BLaER1 (cell line): ENCODE measurements at regions not wholly inside any gene's neighbourhood (a gene's known extent, or its start where the extent isn't known, plus 50 kb on each side); places are given as distances from the start of the nearest gene placed in this dataset.
"Not testable (repeated sequence)": the region's sequence is repeated elsewhere in the genome, so short reads cannot be mapped to it uniquely, and the experiment has no call there.

Experiments used
- H3K27ac ChIP-seq: shearing (Covaris generic); formaldehyde crosslinking; 2 replicates; pipeline ENCODE4 v1.8.1; 2022
- H3K27me3 ChIP-seq: shearing (Covaris generic); formaldehyde crosslinking; 2 replicates; pipeline ENCODE4 v1.8.1; 2022
- H3K36me3 ChIP-seq: shearing (Covaris generic); formaldehyde crosslinking; 2 replicates; pipeline ENCODE4 v1.8.1; 2022
- H3K4me1 ChIP-seq: shearing (Covaris generic); formaldehyde crosslinking; 2 replicates; pipeline ENCODE4 v1.8.1; 2022
- H3K4me2 ChIP-seq: shearing (Covaris generic); formaldehyde crosslinking; 2 replicates; pipeline ENCODE4 v1.8.1; 2022
- H3K4me3 ChIP-seq: shearing (Covaris generic); formaldehyde crosslinking; 2 replicates; pipeline ENCODE4 v1.8.1; 2022
- H3K9ac ChIP-seq: shearing (Covaris generic); formaldehyde crosslinking; 2 replicates; pipeline ENCODE4 v1.8.1; 2022
- H3K9me3 ChIP-seq: shearing (Covaris generic); formaldehyde crosslinking; 2 replicates; pipeline ENCODE4 v1.8.1; 2022
- H4K20me1 ChIP-seq: shearing (Covaris generic); formaldehyde crosslinking; 2 replicates; pipeline ENCODE4 v1.8.1; 2022
- Cebpa-rat ChIP-seq: shearing (Covaris generic); IDR thresholded peaks from 2 replicates; pipeline ENCODE4 v1.8.1; 2022

GRCh38 chr2:55124682-55125081, 74.4 kb upstream of the RTN4 start:
- H4K20me1 ChIP-seq = peaks cover 25% of the 10 kb centered on the region; the same call in 1 of the 2 replicates
- H3K36me3 ChIP-seq, H3K9ac ChIP-seq, H3K4me2 ChIP-seq, H3K4me3 ChIP-seq, H3K27ac ChIP-seq, H3K27me3 ChIP-seq: not testable (repeated sequence)
- H3K9me3 ChIP-seq = peaks cover 21% of the 10 kb centered on the region
- H3K4me1 ChIP-seq = peaks cover 19% of the 10 kb centered on the region

- no peak for TF ChIP-seq Cebpa-rat
- H4K20me1 ChIP-seq = peaks cover 32% of the 10 kb centered on the region; the same call in 1 of the 2 replicates
- no peak overlapping the region for H3K4me3 ChIP-seq
- H3K36me3 ChIP-seq = no peaks in the 10 kb centered on the region
- no peak overlapping the region for H3K27ac ChIP-seq
- peaks cover 21% of the 10 kb centered on the region for H3K9me3 ChIP-seq
- peaks cover 8% of the 10 kb centered on the region; the same call in 1 of the 2 replicates for H3K27me3 ChIP-seq
- no peak overlapping the region for H3K4me2 ChIP-seq
- no peak overlapping the region for H3K9ac ChIP-seq
- H3K4me1 ChIP-seq = peaks cover 27% of the 10 kb centered on the region
These were observed 73.6 kb upstream of the RTN4 start for GRCh38 chr2:55123851-55124269.

GRCh38 chr2:55120634-55121359, 70.5 kb upstream of the RTN4 start:
- Histone ChIP-seq H3K4me3 (peak overlapping the region; percentile 45), H3K4me2 (peak overlapping the region; percentile 95), H3K27me3 (peaks cover 8% of the 10 kb centered on the region; the same call in 1 of the 2 replicates), H3K9ac (peak overlapping the region; percentile 52; the same call in 1 of the 2 replicates), H3K9me3 (peaks cover 14% of the 10 kb centered on the region), H4K20me1 (peaks cover 32% of the 10 kb centered on the region; the same call in 1 of the 2 replicates), H3K36me3 (no peaks in the 10 kb centered on the region), H3K27ac (peak overlapping the region; percentile 63; the same call in 1 of the 2 replicates), H3K4me1 (peaks cover 58% of the 10 kb centered on the region)
- no peak for TF ChIP-seq Cebpa-rat

- Histone ChIP-seq H3K27ac (peak overlapping the region; percentile 63), H3K9me3 (peaks cover 7% of the 10 kb centered on the region; the same call in 1 of the 2 replicates), H4K20me1 (peaks cover 32% of the 10 kb centered on the region; the same call in 1 of the 2 replicates), H3K4me3 (peak overlapping the region; percentile 45), H3K9ac (peak overlapping the region; percentile 52), H3K36me3 (no peaks in the 10 kb centered on the region), H3K4me1 (peaks cover 66% of the 10 kb centered on the region), H3K4me2 (peak overlapping the region; percentile 95), H3K27me3 (peaks cover 8% of the 10 kb centered on the region; the same call in 1 of the 2 replicates)
- no peak for TF ChIP-seq Cebpa-rat
These were observed 69.6 kb upstream of the RTN4 start for GRCh38 chr2:55119711-55120487.

- Histone ChIP-seq H3K4me1 (peaks cover 78% of the 10 kb centered on the region), H3K27ac (no peak overlapping the region), H3K9me3 (no peaks in the 10 kb centered on the region), H3K9ac (peak overlapping the region; percentile 52; the same call in 1 of the 2 replicates), H4K20me1 (peaks cover 32% of the 10 kb centered on the region; the same call in 1 of the 2 replicates), H3K27me3 (peaks cover 8% of the 10 kb centered on the region; the same call in 1 of the 2 replicates), H3K4me3 (no peak overlapping the region), H3K36me3 (no peaks in the 10 kb centered on the region), H3K4me2 (peak overlapping the region; percentile 95)
- TF ChIP-seq Cebpa-rat = no peak
These were observed 68.4 kb upstream of the RTN4 start for GRCh38 chr2:55118643-55119083.

- H3K9ac ChIP-seq = no peak overlapping the region
- peaks cover under 1% of the 10 kb centered on the region; the same call in 1 of the 2 replicates for H3K27me3 ChIP-seq
- H3K36me3 ChIP-seq = no peaks in the 10 kb centered on the region
- H4K20me1 ChIP-seq = peaks cover 25% of the 10 kb centered on the region; the same call in 1 of the 2 replicates
- peaks cover 95% of the 10 kb centered on the region for H3K4me1 ChIP-seq
- no peak overlapping the region for H3K27ac ChIP-seq
- no peak overlapping the region for H3K4me2 ChIP-seq
- no peaks in the 10 kb centered on the region for H3K9me3 ChIP-seq
- H3K4me3 ChIP-seq = no peak overlapping the region
- TF ChIP-seq Cebpa-rat = no peak
These were observed 66.7 kb upstream of the RTN4 start for GRCh38 chr2:55116966-55117365.

GRCh38 chr2:55116598-55116964, 66.3 kb upstream of the RTN4 start:
- Histone ChIP-seq H3K9me3 (no peaks in the 10 kb centered on the region), H3K9ac (no peak overlapping the region), H3K4me1 (peaks cover 99% of the 10 kb centered on the region), H3K4me2 (peak overlapping the region; percentile 36; the same call in 1 of the 2 replicates), H3K4me3 (no peak overlapping the region), H3K27me3 (no peaks in the 10 kb centered on the region), H3K27ac (no peak overlapping the region), H4K20me1 (peaks cover 23% of the 10 kb centered on the region; the same call in 1 of the 2 replicates), H3K36me3 (no peaks in the 10 kb centered on the region)
- TF ChIP-seq Cebpa-rat = no peak

- H4K20me1 ChIP-seq = peaks cover 17% of the 10 kb centered on the region; the same call in 1 of the 2 replicates
- H3K27ac ChIP-seq = no peak overlapping the region
- H3K9me3 ChIP-seq = no peaks in the 10 kb centered on the region
- no peak for TF ChIP-seq Cebpa-rat
- no peaks in the 10 kb centered on the region for H3K36me3 ChIP-seq
- peaks cover 99% of the 10 kb centered on the region for H3K4me1 ChIP-seq
- H3K4me2 ChIP-seq = peak overlapping the region; percentile 36; the same call in 1 of the 2 replicates
- H3K4me3 ChIP-seq = no peak overlapping the region
- no peak overlapping the region for H3K9ac ChIP-seq
- H3K27me3 ChIP-seq = no peaks in the 10 kb centered on the region
These were observed 65.7 kb upstream of the RTN4 start for GRCh38 chr2:55115761-55116597.

GRCh38 chr2:55114597-55114996, 64.3 kb upstream of the RTN4 start:
- no peak for TF ChIP-seq Cebpa-rat
- Histone ChIP-seq H3K4me1 (peaks cover 99% of the 10 kb centered on the region), H3K4me2 (peak overlapping the region; percentile 95; the same call in 1 of the 2 replicates)

More at GRCh38 chr2:55114597-55114996, 64.3 kb upstream of the RTN4 start:
- Histone ChIP-seq H3K27ac (no peak overlapping the region), H3K4me3 (no peak overlapping the region), H3K9ac (no peak overlapping the region), H3K27me3 (no peaks in the 10 kb centered on the region), H4K20me1 (peaks cover 6% of the 10 kb centered on the region; the same call in 1 of the 2 replicates), H3K9me3 (no peaks in the 10 kb centered on the region), H3K36me3 (no peaks in the 10 kb centered on the region)
